NB4 (cell line): ENCODE measurements at regions not wholly inside any gene's neighbourhood (a gene's known extent, or its start where the extent isn't known, plus 50 kb on each side); places are given as distances from the start of the nearest gene placed in this dataset.

ENCODE experiments used
- CTCF ChIP-seq: IDR thresholded peaks from one replicate; pipeline ENCODE4 v1.5.1; 2012; ENCODE audit warnings: low read depth, low read length
- MAX ChIP-seq: IDR thresholded peaks from 2 replicates; pipeline ENCODE4 v1.6.1; 2011; ENCODE audit warnings: low read depth, low read length
- MYC ChIP-seq: IDR thresholded peaks from 2 replicates; pipeline ENCODE4 v1.6.1; 2011; ENCODE audit warnings: low read depth, low read length
- POLR2A ChIP-seq: IDR thresholded peaks from 2 replicates; pipeline ENCODE4 v1.6.1; 2011; ENCODE audit warnings: mild to moderate bottlenecking; ENCODE audit not compliant: insufficient read length; ENCODE audit errors: extremely low read depth

- TF ChIP-seq CTCF = no peak
- TF ChIP-seq MAX = no peak
- no peak for TF ChIP-seq POLR2A
- no peak for TF ChIP-seq MYC
Measured at GRCh38 chr3:111283165-111283564, 211.5 kb downstream of the NECTIN3 start.
